Stomach (tissue), 4 donors: ENCODE measurements at regions not wholly inside any gene's neighbourhood (a gene's known extent, or its start where the extent isn't known, plus 50 kb on each side); places are given as distances from the start of the nearest gene placed in this dataset.

ENCODE experiments used
- CTCF ChIP-seq, 7 experiments: fragments of 450-650 bp in 4 of 7; fragments of 200-600 bp in 3 of 7; sonication (generic) in 3 of 7; IDR thresholded peaks; one replicate each; pipeline ENCODE4 v1.5.1; 2016 to 2019; ENCODE audit warnings: antibody characterized with exemption in 7 of 7, control low read depth in 2 of 7, mild to moderate bottlenecking in 1 of 7
- POLR2A ChIP-seq, 4 donors: fragments of 450-650 bp; IDR thresholded peaks; one replicate each; pipeline ENCODE4 v1.6.1; 2016; ENCODE audit warnings: antibody characterized with exemption in 4 of 4, control low read depth in 2 of 4, mild to moderate bottlenecking in 1 of 4, moderate library complexity in 1 of 4
- POLR2AphosphoS5 ChIP-seq, 3 donors: sonication (generic); formaldehyde crosslinking; IDR thresholded peaks; one replicate each; pipeline ENCODE4 v1.6.1; 2016; ENCODE audit warnings: antibody characterized with exemption in 3 of 3

- TF ChIP-seq CTCF (IDR thresholded peaks at IDR 0.05), result no peak
- TF ChIP-seq POLR2A (IDR thresholded peaks at IDR 0.05), result no peak
- no peak for TF ChIP-seq POLR2AphosphoS5 (IDR thresholded peaks at IDR 0.05)
Measured at GRCh38 chr13:44151474-44151873, 222.2 kb upstream of the SERP2 start.
